GM10266 (cell line): ENCODE measurements at regions not wholly inside any gene's neighbourhood (a gene's known extent, or its start where the extent isn't known, plus 50 kb on each side); places are given as distances from the start of the nearest gene placed in this dataset.
"Not testable (repeated sequence)": the region's sequence is repeated elsewhere in the genome, so short reads cannot be mapped to it uniquely, and the experiment has no call there.

Experiments
- DNase-seq: peaks from one replicate; pipeline ENCODE4 v3.0.0; 2012; ENCODE audit errors: extremely low spot score
- TF ChIP-seq, protein P1 (sequence below): IDR thresholded peaks from 2 replicates; pipeline ENCODE4 v1.5.1; 2012; ENCODE audit warnings: mild to moderate bottlenecking, low read depth; ENCODE audit not compliant: control insufficient read depth, insufficient read depth; ENCODE audit errors: missing control alignments

DNA sequence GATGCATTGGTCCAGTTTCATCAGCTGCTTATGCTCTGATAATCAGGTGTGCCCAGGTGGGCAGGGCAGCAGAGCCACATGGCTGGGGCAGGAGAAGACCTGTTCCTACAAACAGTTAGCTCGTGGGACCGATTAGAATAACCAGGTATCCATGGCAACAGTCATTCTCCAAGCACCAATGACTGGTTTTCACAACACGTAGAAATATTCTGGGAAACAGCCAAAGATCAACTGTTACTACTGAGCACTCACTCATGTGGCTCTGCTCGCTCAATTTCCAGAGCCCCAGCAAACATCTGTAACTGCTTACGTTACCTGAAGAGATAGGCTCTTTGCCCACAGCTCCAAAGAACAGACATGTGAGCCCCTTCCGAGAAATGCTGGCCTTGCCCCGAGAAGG, 302.0 kb downstream of the AGTPBP1 start:
- TF ChIP-seq, protein P1, sequence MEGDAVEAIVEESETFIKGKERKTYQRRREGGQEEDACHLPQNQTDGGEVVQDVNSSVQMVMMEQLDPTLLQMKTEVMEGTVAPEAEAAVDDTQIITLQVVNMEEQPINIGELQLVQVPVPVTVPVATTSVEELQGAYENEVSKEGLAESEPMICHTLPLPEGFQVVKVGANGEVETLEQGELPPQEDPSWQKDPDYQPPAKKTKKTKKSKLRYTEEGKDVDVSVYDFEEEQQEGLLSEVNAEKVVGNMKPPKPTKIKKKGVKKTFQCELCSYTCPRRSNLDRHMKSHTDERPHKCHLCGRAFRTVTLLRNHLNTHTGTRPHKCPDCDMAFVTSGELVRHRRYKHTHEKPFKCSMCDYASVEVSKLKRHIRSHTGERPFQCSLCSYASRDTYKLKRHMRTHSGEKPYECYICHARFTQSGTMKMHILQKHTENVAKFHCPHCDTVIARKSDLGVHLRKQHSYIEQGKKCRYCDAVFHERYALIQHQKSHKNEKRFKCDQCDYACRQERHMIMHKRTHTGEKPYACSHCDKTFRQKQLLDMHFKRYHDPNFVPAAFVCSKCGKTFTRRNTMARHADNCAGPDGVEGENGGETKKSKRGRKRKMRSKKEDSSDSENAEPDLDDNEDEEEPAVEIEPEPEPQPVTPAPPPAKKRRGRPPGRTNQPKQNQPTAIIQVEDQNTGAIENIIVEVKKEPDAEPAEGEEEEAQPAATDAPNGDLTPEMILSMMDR: no peak
- no peak for DNase-seq

DNA sequence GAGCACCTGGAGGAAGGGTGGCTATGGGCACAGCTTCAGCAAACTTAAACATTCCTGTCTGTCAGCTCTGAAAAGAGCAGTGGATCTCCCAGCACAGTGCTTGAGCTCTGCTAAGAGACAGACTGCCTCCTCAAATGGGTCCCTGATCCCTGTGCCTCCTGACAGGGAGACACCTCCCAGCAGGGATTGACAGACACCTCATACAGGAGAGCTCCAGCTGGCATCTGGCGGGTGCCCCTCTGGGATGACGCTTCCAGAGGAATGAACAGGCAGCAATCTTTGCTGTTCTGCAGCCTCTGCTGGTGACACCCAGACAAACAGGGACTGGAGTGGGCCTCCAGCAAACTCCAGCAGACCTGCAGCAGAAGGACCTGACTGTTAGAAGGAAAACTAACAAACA, 307.8 kb downstream of the AGTPBP1 start:
- not testable (repeated sequence) for DNase-seq

DNA sequence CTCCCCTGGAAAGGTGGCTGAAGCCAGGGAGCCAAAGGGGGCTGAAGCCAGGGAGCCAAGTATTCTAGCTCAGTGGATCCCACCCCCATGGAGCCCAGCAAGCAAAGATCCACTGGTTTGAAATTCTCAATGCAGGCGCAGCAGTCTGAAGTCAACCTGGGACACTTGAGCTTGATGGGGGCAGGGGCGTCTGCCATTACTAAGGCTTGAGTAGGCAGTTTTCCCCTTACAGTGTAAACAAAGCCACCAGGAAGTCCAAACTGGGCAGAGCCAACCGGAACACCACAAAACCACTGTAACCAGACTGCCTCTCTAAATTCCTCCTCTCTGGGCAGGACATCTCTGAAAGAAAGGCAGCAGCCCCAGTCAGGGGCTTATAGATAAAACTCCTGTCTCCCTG, 308.2 kb downstream of the AGTPBP1 start:
- not testable (repeated sequence) for DNase-seq

DNA sequence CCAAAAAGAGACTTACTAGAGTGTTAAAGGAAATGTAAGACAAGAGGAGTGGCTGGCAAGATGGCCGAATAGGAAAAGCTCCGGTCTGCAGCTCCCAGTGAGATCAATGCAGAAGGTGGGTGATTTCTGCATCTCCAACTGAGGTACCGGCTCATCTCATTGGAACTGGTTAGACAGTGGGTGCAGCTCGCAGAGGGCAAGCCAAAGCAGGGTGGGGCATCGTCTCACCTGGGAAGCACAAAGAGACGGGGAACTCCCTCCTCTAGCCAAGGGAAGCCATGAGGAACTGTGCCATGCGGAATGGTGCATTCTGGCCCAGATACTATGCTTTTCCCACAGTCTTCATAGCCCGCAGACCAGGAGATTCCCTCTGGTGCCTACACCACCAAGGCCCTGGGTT, 308.7 kb downstream of the AGTPBP1 start:
- no peak for DNase-seq
- TF ChIP-seq, protein P1: no peak

DNA sequence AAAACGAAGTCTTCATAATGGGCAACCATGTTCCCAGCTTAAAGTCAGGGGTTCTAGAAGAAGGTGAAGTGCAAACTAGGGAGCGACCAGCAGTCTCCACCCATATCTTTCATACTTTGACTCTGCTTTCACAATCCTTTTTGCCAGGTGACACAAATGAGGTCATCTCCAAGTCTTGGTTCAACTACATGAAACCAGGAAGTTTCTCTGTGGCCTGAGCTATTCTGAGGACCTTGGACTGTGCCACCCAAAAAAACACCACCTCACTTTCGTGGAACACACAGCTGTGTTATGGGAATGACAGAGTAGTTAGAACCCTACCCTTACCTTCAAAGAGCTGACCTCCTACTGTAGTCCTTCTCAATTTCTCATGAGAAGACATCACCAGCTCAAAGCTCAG, 309.2 kb downstream of the AGTPBP1 start:
- TF ChIP-seq, protein P1: no peak
- DNase-seq: no peak

DNA sequence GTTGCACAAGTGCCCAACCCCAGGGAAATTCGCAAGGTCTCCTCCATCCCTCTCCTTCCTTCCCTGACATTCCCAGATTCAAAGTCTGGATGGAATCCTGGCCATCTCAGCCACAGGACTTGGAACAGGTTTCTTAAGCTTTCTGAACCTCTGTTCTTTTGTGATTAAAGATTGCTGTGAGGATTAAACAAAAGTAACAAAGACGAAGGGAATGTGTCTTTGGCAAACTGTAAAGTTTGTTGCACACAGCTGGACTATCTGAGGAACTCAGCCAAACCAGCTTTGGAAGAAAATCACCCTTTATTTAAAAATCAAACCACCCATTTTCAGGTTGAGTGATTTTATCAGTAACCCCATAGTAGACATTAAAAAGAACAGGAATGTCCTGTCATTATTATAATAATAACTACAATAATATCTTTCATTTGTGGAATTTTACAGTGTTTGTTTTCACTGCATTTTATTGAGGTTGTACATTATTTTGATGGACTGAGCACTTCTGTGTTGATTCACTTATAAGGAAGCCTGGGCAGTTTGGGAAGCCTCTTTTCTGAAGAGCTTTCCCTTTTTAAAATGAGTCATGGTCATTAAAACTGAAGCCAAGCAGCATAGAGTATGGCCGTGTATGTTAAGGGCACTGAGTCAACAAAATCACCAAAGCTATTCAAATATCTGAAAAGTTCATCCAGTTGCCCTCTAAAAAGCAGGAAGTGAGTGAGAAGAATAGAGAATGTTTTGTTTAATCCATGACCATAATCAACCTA, 310.2 kb downstream of the AGTPBP1 start:
- TF ChIP-seq, protein P1: no peak
- DNase-seq: no peak

DNA sequence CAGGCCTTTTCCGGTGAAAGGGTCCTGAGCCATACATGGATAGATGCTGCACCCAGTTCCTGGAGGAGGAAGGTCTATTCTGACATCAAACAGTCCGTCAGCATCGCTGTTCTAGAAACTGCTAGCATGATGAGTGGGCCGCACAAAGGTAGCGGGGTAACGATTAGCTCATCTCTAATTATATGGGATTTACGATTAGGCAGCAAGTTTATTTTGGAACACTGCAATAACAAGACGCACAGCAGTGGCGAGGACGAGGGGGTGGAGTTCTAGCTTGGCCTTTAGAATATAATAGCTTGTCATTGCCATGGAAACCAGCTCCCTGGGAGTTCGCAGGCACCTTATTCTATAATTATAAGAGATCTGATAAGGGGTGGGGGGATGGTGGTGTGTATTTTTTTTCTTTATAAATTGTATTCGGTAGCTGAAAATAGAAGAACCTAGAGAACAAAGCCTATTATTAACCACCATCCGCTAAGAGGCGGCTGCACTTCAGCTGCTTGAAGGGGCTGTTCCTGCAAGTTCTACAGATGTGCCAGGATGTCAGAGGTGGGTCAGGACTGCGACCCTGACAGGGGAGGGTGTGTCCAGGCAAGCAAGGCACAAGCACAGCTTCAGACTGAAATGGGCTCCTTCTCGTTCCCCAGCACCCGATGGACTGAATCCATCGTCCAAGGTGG, 311.0 kb downstream of the AGTPBP1 start:
- no peak for DNase-seq

DNA sequence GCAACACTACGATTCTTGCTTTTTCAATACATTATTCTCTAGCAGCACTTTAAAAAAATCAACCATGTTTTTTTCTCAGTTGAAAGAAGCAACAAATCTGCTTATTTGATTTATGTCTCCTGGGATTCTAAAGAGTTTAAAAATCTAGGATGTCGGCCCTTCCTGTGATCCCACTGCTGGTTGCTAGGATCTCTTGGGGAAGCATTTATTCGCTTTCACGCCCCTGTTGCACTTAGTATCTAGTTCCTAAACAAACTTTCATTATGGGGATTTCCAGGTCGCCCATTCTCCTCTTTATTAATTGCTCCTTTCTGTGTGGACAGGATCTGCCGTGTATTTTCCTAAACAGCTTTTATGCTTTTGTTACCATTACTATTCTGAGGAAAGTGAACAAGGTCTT, 313.5 kb downstream of the AGTPBP1 start:
- no peak for DNase-seq
- TF ChIP-seq, protein P1: no peak

More for the DNA sequence above, 311.0 kb downstream of the AGTPBP1 start:
- TF ChIP-seq, protein P1: no peak
